GM23338 (cell line): ENCODE measurements at regions not wholly inside any gene's neighbourhood (a gene's known extent, or its start where the extent isn't known, plus 50 kb on each side); places are given as distances from the start of the nearest gene placed in this dataset.

Experiments
- ATAC-seq: fragments of 200-7000 bp; cut with Tn5 transposase; 3 replicates; pipeline ENCODE4 v1.9.1; 2020
- DNase-seq: peaks from one replicate; pipeline ENCODE4 v3.0.0-alpha.2; 2015; ENCODE audit warnings: low spot score
- H2AFZ ChIP-seq: fragments of 200-600 bp; sonication (generic); 2 replicates; pipeline ENCODE4 v1.8.0; 2016; ENCODE audit warnings: antibody characterized with exemption, mild to moderate bottlenecking, moderate library complexity
- H3F3A ChIP-seq: fragments of 200-600 bp; sonication (generic); replicated peaks from 2 replicates; pipeline ENCODE4 v1.8.0; 2017; ENCODE audit warnings: antibody characterized with exemption, mixed run types, low read depth
- H3K27ac ChIP-seq: fragments of 200-600 bp; sonication (generic); 2 replicates; pipeline ENCODE4 v1.6.1; 2016; ENCODE audit warnings: low read depth
- H3K27me3 ChIP-seq: fragments of 200-600 bp; sonication (generic); 2 replicates; pipeline ENCODE4 v1.8.0; 2016; ENCODE audit warnings: mild to moderate bottlenecking, mixed run types, moderate library complexity; ENCODE audit not compliant: insufficient read depth
- H3K36me3 ChIP-seq: fragments of 200-600 bp; sonication (generic); 2 replicates; pipeline ENCODE4 v1.8.0; 2016; ENCODE audit warnings: mild to moderate bottlenecking; ENCODE audit not compliant: insufficient read depth
- H3K4me1 ChIP-seq: fragments of 200-600 bp; sonication (generic); 2 replicates; pipeline ENCODE4 v1.8.0; 2016; ENCODE audit warnings: mild to moderate bottlenecking, moderate library complexity; ENCODE audit not compliant: insufficient read depth
- H3K4me2 ChIP-seq: fragments of 200-600 bp; sonication (generic); 2 replicates; pipeline ENCODE4 v1.7.1; 2017; ENCODE audit warnings: mixed run types
- H3K4me3 ChIP-seq: fragments of 200-600 bp; sonication (generic); 2 replicates; pipeline ENCODE4 v1.6.1; 2016; ENCODE audit warnings: mixed run types
- H3K79me2 ChIP-seq: fragments of 200-600 bp; sonication (generic); replicated peaks from 2 replicates; pipeline ENCODE4 v1.8.0; 2017; ENCODE audit warnings: mild to moderate bottlenecking; ENCODE audit not compliant: insufficient read depth
- H3K9me2 ChIP-seq: fragments of 200-600 bp; sonication (generic); 2 replicates; pipeline ENCODE4 v1.8.0; 2017; ENCODE audit not compliant: insufficient read depth
- H4K20me1 ChIP-seq: fragments of 200-600 bp; sonication (generic); replicated peaks from 2 replicates; pipeline ENCODE4 v1.8.0; 2017; ENCODE audit warnings: mild to moderate bottlenecking; ENCODE audit not compliant: insufficient read depth
- H3K27ac Mint-ChIP-seq: 2 replicates; pipeline ENCODE4 v1.8.0; 2020; ENCODE audit warnings: inconsistent platforms, mild to moderate bottlenecking, moderate library complexity, mixed read lengths
- H3K27me3 Mint-ChIP-seq: 3 replicates; pipeline ENCODE4 v1.8.0; 2022; ENCODE audit warnings: low read depth, mild to moderate bottlenecking, moderate library complexity, mixed read lengths, inconsistent platforms; ENCODE audit not compliant: insufficient read depth, poor library complexity
- H3K36me3 Mint-ChIP-seq: 3 replicates; pipeline ENCODE4 v1.8.0; 2021; ENCODE audit warnings: low read depth, mild to moderate bottlenecking, inconsistent platforms, moderate library complexity, mixed read lengths
- H3K4me1 Mint-ChIP-seq: 3 replicates; pipeline ENCODE4 v1.8.0; 2020; ENCODE audit warnings: mild to moderate bottlenecking, inconsistent platforms, mixed read lengths
- H3K4me3 Mint-ChIP-seq: 3 replicates; pipeline ENCODE4 v1.8.0; 2021; ENCODE audit warnings: moderate library complexity, mild to moderate bottlenecking, inconsistent platforms, mixed read lengths
- H3K9me3 Mint-ChIP-seq: 3 replicates; pipeline ENCODE4 v1.8.0; 2020; ENCODE audit warnings: moderate library complexity, mild to moderate bottlenecking, inconsistent platforms, mixed read lengths
- JUNB ChIP-seq: IDR thresholded peaks from one replicate; pipeline ENCODE4 v1.6.1; 2016; ENCODE audit warnings: antibody characterized with exemption; ENCODE audit not compliant: unreplicated experiment
- NANOG ChIP-seq: IDR thresholded peaks from 2 replicates; pipeline ENCODE4 v1.6.1; 2016; ENCODE audit warnings: antibody characterized with exemption, borderline replicate concordance
- ZNF114 ChIP-seq: fragments of 250-450 bp; sonication (Bioruptor Pico); IDR thresholded peaks from 2 replicates; pipeline ENCODE4 v1.5.0; 2020; ENCODE audit warnings: mild to moderate bottlenecking, moderate library complexity
- ZNF331 ChIP-seq: fragments of 250-450 bp; sonication (Bioruptor Pico); IDR thresholded peaks from 2 replicates; pipeline ENCODE4 v1.5.0; 2020; ENCODE audit warnings: low read depth, mild to moderate bottlenecking, moderate library complexity
- ZNF462 ChIP-seq: fragments of 250-450 bp; sonication (Bioruptor Pico); IDR thresholded peaks from 2 replicates; pipeline ENCODE4 v1.5.0; 2020; ENCODE audit warnings: mild to moderate bottlenecking, moderate library complexity
- TF ChIP-seq, protein P1 (sequence below): IDR thresholded peaks from one replicate; pipeline ENCODE4 v1.6.1; 2018; ENCODE audit warnings: antibody characterized with exemption; ENCODE audit not compliant: unreplicated experiment

GRCh38 chr1:68723791-68724190 is 226.9 kb upstream of the DEPDC1 start:
- H3K27me3 ChIP-seq: no peaks in the 10 kb centered on the region
- no peak overlapping the region for H2AFZ ChIP-seq
- H3K4me3 Mint-ChIP-seq: no peak overlapping the region
- no peak overlapping the region for H3K4me2 ChIP-seq
- no peaks in the 10 kb centered on the region for H3K9me3 Mint-ChIP-seq
- H3F3A ChIP-seq: no peaks in the 10 kb centered on the region
- H3K4me1 Mint-ChIP-seq: no peaks in the 10 kb centered on the region
- H3K27me3 Mint-ChIP-seq: no peaks in the 10 kb centered on the region
- ATAC-seq (no peak), DNase-seq (no peak)
- H3K79me2 ChIP-seq: no peaks in the 10 kb centered on the region
- H3K4me3 ChIP-seq: no peak overlapping the region
- no peaks in the 10 kb centered on the region for H3K36me3 ChIP-seq
- no peak overlapping the region for H3K27ac ChIP-seq
- TF ChIP-seq, protein P1, sequence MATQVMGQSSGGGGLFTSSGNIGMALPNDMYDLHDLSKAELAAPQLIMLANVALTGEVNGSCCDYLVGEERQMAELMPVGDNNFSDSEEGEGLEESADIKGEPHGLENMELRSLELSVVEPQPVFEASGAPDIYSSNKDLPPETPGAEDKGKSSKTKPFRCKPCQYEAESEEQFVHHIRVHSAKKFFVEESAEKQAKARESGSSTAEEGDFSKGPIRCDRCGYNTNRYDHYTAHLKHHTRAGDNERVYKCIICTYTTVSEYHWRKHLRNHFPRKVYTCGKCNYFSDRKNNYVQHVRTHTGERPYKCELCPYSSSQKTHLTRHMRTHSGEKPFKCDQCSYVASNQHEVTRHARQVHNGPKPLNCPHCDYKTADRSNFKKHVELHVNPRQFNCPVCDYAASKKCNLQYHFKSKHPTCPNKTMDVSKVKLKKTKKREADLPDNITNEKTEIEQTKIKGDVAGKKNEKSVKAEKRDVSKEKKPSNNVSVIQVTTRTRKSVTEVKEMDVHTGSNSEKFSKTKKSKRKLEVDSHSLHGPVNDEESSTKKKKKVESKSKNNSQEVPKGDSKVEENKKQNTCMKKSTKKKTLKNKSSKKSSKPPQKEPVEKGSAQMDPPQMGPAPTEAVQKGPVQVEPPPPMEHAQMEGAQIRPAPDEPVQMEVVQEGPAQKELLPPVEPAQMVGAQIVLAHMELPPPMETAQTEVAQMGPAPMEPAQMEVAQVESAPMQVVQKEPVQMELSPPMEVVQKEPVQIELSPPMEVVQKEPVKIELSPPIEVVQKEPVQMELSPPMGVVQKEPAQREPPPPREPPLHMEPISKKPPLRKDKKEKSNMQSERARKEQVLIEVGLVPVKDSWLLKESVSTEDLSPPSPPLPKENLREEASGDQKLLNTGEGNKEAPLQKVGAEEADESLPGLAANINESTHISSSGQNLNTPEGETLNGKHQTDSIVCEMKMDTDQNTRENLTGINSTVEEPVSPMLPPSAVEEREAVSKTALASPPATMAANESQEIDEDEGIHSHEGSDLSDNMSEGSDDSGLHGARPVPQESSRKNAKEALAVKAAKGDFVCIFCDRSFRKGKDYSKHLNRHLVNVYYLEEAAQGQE: no peak
- no peak for TF ChIP-seq ZNF462 (CRISPR knock-in tag)
- TF ChIP-seq ZNF331: no peak
- no peak for TF ChIP-seq JUNB
- TF ChIP-seq NANOG: no peak
- no peak for TF ChIP-seq ZNF114
- H3K27ac Mint-ChIP-seq: no peak overlapping the region
- no peaks in the 10 kb centered on the region for H3K4me1 ChIP-seq
- H3K9me2 ChIP-seq: peaks cover 10% of the 10 kb centered on the region; the same call in 1 of the 2 replicates
- H4K20me1 ChIP-seq: no peaks in the 10 kb centered on the region
- H3K36me3 Mint-ChIP-seq: no peaks in the 10 kb centered on the region
